ENCODE measurements at regions not wholly inside any gene's neighbourhood (a gene's known extent, or its start where the extent isn't known, plus 50 kb on each side); places are given as distances from the start of the nearest gene placed in this dataset.

GRCh38 chr2:150609831-150610582 is 122.5 kb upstream of the RND3 start:
- DNase-seq: no peak

- no peak for DNase-seq
Observed at GRCh38 chr2:150608341-150608740, 120.9 kb upstream of the RND3 start.

- DNase-seq: no peak
Observed at GRCh38 chr2:150607390-150607811, 119.9 kb upstream of the RND3 start.

GRCh38 chr2:150606380-150607060 is 119.1 kb upstream of the RND3 start:
- DNase-seq: no peak

GRCh38 chr2:150605664-150606063 is 118.2 kb upstream of the RND3 start:
- no peak for DNase-seq

- DNase-seq: no peak
Observed at GRCh38 chr2:150601280-150602038, 114.0 kb upstream of the RND3 start.

- no peak for DNase-seq
Observed at GRCh38 chr2:150599889-150600288, 112.4 kb upstream of the RND3 start.

GRCh38 chr2:150598383-150598782 is 110.9 kb upstream of the RND3 start:
- no peak for DNase-seq

- no peak for DNase-seq
Observed at GRCh38 chr2:150595803-150596470, 108.5 kb upstream of the RND3 start.

- DNase-seq: no peak
Observed at GRCh38 chr2:150594299-150594698, 106.8 kb upstream of the RND3 start.

GRCh38 chr2:150591496-150592285 is 104.2 kb upstream of the RND3 start:
- no peak for DNase-seq

GRCh38 chr2:150589681-150590080 is 102.2 kb upstream of the RND3 start:
- no peak for DNase-seq

GRCh38 chr2:150588506-150588870 is 101.0 kb upstream of the RND3 start:
- DNase-seq: no peak

- DNase-seq: no peak
Observed at GRCh38 chr2:150587547-150588505, 100.4 kb upstream of the RND3 start.

- DNase-seq: no peak
Observed at GRCh38 chr2:150586858-150587257, 99.4 kb upstream of the RND3 start.

GRCh38 chr2:150585221-150585971 is 97.9 kb upstream of the RND3 start:
- no peak for DNase-seq

GRCh38 chr2:150584081-150584480 is 96.6 kb upstream of the RND3 start:
- no peak for DNase-seq

- no peak for DNase-seq
Observed at GRCh38 chr2:150581717-150582472, 94.4 kb upstream of the RND3 start.

GRCh38 chr2:150578481-150578880 is 91.0 kb upstream of the RND3 start:
- no peak for DNase-seq

GRCh38 chr2:150575861-150576260 is 88.4 kb upstream of the RND3 start:
- DNase-seq: no peak
